CD4-positive, alpha-beta T cell treated with Interleukin-17A for 1 hour (primary cell): ENCODE measurements at regions not wholly inside any gene's neighbourhood (a gene's known extent, or its start where the extent isn't known, plus 50 kb on each side); places are given as distances from the start of the nearest gene placed in this dataset.
"Not testable (repeated sequence)": the region's sequence is repeated elsewhere in the genome, so short reads cannot be mapped to it uniquely, and the experiment has no call there.

Experiments
- DNase-seq: peaks from one replicate; pipeline ENCODE4 v3.0.0-alpha.2; 2020

DNA sequence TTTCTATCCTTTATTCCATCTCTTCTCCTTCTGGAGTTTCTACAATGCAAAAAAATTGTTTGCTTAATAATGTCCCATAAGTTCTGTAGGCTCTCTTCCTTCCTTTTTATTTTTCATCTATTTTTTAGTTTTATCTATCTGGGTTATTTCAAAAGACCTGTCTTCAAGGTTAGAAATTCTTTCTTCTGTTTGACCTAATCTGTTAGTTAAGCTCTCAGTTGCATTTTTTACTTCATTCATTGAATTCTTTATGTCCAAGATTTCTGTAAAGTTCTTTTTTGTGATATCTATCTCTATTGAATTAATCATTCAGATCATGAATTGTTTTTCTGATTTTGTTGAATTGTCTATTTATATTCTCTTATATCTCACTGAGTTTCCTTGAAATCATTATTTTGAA is 145.9 kb upstream of the TLE4 start:
- DNase-seq, result no peak

DNA sequence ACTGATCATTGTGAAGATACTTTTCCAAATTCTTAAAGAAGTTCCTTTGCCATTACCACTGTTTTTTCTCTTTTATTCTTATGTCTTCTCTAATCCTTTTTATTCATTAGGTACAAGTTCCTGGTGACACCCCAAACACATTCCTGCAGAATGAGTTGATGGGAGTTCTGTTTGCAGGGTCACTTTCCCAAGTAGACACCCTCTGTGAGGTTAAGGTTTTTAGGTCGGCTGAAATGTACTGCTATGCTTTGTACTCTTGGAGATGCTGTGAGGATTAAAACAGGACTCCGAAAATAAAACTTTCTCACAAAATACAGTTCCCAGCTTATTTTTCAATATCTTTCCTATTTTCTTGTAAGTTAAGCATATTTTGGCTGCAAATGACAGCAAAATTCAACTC is 143.3 kb upstream of the TLE4 start:
- DNase-seq, result no peak

DNA sequence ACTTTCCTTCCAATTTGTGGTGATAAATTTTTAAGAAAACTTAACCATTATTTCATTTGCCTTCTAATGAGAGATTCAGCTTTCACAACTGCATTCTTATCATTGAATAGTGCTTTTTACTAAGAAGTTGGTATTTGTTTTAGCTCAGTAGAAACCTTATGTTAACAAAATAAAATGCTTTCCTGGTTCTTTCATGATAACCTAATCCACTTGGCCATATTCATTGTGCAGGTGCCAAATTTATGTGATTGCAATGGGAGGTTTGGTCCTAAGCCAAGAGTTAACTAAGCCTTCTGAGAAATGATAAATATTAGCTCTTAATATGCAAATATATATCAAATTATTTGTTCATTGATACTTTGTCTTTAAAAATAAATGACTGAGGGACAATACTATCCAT is 141.1 kb upstream of the TLE4 start:
- DNase-seq, result no peak

DNA sequence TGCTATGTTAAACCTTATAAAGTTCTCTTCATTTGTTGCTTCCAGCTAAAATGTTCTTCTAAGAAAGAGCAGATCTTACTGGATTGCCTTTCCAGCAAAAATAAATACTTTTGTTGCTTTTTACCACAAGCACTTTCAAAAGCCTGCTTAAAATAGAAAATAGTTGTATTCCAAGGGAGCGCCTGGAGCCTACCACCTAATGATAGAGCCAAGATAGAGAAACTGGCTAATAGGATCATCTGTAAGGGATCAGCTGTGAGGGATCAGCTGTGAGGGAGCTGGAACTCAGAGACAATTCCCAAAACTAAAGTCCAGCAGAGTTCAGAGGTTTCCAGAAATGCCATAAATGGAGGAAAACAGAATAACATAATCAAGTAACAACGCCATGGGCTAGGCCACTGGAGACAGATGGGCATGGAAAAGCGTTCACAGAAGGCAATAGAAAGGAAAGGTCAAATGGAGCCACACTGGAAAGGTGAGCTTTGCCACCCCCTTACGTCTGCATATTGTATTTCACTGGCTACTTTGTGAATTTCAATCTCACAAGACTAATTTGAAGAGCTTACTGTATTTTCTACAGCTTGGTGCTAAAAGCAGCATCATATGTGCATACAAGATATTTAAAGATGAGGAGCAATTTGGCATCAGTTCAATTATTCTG is 140.6 kb upstream of the TLE4 start:
- no peak for DNase-seq

DNA sequence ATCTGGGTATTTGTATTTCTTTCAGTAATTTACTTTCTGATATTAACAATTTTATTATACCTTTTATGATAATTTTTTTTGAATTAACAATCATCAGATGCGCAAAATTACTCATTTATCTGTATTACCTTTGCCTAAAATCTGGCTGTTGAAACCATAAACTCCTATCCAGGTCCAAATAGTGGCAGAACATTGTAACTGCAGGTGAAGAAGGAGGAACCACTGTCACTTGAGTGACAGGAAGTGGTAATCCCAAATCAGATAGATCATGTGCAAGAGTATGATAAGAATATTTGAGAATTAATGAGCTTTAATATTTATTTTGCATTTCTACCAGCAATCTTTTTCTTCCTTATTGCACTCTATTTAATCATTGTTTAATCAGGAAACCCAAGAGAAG is 139.3 kb upstream of the TLE4 start:
- DNase-seq, result no peak

DNA sequence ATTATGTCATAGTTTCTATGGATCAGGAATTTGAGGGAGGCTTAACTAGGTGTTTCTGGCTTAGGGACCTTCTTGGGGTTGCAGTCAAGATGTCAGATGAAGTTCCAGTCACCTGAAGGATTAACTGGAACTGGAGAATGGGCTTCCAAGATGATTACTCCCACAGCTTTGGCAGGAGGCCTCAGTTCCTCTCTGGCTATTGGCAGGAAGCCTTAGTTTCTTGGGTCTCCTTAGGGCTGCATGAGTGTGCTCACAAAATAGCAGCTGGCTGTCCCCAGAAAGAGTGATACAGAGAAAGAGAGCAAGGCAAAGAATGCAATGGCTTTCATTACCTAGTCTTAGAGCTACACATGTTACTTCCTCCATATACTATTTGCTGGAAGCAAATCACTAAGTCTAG is 138.1 kb upstream of the TLE4 start:
- DNase-seq, result no peak

DNA sequence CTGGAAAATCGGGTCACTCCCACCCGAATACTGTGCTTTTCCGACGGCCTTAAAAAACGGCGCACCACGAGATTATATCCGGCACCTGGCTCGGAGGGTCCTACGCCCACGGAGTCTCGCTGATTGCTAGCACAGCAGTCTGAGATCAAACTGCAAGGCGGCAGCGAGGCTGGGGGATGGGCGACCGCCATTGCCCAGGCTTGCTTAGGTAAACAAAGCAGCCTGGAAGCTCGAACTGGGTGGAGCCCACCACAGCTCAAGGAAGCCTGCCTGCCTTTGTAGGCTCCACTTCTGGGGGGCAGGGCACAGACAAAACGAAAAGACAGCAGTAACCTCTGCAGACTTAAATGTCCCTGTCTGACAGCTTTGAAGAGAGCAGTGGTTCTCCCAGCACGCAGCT is 132.5 kb upstream of the TLE4 start:
- not testable (repeated sequence) for DNase-seq

DNA sequence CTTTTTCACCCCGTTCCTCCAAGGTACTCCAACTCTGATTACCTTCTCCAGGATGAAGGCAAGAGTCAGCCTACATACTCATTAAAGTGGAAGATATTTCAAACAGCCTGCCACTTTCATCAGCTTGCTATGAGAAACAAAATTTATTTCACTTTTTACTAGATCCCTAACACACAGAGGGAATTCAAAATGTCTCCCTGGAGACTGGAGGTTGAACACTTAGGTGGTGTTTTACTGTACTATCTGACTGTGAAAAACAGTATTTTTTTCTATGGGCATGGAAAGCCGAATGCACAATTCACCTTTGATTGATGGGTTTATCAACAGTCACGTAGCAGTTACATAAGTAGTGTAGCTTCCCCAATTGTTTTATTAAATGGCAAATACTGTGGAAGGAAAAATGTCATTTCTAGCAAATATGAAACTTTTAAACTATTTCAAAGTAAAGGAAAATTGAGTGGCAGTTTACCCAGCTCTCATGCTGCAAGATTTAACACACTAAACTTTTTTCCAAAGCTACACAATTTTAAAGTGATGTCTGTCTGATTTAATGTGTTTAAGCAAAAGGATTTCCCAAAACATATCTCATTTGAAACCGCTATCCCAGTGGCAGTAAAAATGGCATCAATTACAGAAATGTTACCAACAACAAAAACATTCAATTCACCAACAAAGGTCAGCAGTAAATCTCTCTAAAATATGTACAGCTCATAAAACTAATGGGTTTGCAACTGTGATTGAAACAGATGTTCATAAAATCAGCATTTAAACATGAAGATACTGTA is 125.0 kb upstream of the TLE4 start:
- no peak for DNase-seq

DNA sequence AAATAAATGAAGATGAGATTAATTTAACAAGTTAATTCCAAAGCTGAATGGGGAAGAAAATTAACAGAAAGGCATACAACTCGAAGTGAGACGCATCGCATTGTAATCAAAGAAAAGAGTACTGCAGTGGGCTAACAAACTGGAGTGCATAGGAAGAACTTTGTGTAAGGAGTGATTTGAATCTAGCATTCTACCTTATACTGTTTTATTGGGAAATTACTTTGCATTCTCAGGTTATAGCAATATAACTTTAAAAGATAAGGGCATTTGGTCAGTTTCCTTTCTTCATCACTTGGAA is 124.5 kb upstream of the TLE4 start:
- DNase-seq, result no peak

DNA sequence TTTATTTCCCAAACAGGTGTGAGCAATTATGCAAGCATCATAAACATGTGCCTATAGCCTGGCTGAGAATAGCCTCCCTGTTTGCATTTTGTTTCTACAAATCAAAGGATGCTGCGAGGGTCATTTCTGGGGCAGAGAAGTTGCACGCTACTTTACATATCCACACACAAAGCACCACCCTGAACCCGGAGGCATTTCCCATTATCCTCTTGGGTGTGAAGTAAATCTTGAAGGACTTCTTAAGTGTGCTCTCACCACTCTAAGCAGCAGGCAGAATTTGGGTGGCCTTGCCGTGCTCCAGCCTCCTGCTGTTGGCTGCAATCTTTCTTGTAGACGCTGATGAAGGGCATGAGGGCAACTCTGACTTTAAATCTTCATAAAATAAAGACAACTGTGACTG is 124.0 kb upstream of the TLE4 start:
- DNase-seq, result no peak

DNA sequence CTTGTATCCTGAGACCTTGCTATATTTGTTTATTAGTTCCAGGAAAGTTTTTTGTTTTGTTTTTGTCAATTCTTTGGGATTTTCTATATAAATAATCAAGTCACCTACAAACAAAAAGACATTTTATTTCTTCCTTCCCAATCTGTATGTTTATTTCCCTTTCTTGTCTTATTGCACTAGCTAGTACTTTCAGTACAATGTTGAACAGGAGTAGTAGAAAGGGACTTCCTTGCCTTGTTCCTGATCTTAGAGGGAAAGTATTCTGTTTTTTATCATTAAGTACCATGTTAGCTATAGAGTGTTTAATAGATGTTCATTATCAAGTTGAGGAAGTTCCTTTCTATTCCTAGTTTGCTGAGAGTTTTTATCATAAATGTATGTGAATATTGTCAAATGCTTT is 119.5 kb upstream of the TLE4 start:
- no peak for DNase-seq

DNA sequence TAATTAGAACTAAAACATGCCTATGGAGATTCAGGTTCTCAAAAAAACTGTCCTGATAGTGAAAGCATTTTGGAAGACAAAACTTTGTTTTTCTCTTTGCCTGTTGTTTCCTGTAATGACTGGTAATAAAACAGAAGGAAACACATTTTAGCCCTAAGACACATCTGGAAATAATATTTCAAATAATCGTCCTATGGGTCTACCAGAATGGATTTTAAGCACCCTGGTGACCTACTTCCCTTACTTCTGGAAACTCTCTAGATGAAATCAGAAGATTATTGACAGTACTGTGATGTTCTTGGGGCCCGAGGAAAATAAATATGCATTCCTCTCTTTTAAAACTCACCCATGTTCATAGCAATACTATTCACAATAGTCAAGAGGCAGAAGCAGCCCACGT is 110.1 kb upstream of the TLE4 start:
- no peak for DNase-seq

DNA sequence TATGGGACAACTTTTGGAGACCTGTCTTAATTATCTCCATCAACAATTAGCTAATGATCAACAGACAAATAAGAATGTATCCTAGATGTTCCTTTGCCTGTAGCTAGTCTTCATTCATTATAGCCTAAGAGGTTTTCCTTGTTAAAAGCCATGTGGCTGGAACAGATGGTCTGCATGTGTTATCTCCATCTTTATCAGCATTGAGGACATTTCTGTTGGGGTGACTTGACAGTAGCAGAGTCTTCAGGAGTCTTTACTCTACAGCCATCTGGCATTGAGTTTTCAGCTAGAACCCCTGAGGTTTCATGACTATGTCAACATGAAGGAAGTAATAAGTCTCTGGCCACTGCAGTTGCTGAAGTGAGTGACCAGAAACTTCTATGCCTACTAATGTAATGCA is 106.6 kb upstream of the TLE4 start:
- no peak for DNase-seq

DNA sequence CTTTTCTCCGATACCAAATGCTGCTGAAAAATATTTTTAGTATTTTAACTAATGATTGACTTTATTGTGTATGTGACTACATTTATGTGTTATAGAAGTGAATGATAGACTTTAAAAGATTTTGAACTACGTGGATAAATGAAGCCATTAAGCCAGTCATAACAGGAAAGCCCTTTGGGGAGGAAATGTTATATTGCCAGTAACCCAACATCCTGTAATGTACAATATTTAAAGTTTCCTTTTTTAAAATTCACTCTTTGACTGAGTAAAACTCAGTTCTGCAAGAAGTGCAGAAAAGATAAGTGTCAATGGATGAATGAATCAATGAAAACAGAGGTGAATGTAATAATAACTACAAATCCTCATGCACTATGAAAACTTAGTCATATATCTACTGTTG is 102.6 kb upstream of the TLE4 start:
- DNase-seq, result no peak

DNA sequence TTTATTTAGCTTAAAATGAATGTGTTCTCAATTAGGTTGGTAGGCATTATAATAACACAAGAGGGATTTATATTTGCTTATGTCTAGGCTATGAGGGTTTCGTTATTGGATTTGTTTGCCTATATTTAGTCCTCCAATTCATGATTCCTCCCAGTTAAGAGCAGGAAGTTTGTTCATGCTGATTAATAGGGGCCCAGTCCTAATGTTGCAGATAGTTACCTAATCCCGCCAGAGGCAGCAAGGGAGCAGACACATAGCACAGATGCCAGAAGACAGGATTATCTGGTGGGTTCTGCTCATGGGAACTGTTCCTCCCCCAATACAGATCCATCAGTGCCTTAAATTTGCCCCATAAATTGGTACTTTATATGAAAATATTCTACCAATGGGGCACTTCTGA is 100.8 kb upstream of the TLE4 start:
- no peak for DNase-seq

DNA sequence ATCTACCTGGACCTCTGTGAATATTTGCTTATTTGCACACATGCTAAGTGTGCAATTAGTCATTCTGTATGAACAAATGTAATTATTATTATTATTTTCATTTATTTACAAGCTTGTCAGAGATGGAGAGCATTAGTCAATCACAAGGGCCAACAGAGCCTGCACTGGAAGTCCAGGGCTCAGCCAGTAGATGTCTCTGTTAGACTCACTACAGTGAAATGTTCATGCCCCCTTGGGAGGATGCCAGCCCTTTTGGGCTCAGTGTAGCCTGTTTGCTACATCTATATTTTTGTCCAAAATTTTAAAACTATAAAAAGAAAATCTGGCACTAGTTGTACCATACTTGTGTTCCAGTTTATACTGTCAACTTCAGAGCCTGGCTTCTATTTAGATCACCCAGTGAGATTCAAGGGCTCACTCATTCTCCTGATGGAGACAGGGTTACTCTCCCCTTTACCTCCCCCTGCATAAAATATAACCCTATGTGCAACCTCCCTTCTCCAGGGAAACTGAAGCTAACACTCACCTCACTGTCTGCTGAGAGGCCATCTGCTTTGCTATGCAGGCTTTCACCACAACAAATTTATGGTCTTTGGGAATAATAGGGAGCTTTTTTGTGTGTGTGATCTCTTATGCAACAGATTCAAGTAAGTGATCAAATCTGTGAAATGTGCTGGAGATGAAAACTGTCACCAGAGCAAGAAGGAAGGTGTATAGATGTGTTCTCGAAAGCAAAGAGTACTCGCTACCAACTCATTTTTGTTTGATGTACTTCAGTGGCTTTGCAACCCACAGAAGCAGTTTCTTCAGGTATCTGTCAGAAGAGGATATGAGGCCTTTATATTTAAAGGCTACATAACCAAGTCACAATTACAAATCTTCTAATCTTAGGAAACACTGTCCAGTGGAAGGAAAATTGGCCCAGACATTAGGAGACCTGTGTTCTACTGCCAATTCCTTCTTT is 99.9 kb upstream of the TLE4 start:
- DNase-seq, result peak; percentile 23

DNA sequence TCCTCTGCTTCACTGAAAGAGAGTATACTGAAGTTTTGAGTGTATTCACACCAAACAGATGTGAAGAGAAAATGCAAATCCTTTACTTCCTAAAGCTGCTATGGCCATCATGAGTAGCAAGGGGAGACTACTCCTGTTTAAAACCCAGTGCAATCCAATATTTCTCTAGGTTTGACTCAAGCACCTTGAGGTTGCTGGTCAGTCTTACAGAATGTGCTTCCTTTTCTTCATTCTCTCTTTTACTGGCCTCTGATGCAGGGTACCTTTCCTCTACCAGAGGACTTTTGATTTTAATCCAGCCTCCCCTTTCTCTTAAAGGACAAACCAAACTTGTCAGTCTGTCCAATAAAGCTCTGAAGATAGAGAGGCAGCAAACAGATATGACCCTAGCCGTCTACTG is 98.1 kb upstream of the TLE4 start:
- no peak for DNase-seq

DNA sequence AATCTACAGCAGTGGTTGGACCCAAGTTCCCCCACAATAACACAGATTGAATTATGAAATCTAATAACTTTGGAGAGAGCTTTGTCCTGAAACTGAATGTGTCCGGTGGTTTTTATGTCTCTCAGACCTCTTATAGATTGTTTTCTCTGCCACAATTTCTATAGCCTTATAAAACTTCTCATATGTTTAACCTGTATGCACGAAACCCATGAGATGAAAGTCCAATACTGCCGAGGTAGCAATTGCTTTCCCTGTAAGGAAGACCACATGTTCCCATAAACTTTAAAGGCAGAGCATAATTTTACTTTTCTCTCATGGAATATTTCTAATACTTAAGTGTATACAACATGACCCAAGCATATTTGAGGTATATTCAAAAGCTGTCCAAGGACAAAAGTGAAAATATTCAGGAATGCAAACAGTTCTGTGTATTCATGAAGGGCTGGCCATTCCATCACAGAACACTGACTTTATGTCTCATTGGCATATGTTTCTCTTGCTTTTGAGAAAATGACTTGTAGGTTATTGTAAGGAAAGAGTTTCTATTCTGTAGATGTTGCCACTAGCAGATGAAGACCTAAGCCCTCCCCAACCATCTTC is 94.4 kb upstream of the TLE4 start:
- no peak for DNase-seq

DNA sequence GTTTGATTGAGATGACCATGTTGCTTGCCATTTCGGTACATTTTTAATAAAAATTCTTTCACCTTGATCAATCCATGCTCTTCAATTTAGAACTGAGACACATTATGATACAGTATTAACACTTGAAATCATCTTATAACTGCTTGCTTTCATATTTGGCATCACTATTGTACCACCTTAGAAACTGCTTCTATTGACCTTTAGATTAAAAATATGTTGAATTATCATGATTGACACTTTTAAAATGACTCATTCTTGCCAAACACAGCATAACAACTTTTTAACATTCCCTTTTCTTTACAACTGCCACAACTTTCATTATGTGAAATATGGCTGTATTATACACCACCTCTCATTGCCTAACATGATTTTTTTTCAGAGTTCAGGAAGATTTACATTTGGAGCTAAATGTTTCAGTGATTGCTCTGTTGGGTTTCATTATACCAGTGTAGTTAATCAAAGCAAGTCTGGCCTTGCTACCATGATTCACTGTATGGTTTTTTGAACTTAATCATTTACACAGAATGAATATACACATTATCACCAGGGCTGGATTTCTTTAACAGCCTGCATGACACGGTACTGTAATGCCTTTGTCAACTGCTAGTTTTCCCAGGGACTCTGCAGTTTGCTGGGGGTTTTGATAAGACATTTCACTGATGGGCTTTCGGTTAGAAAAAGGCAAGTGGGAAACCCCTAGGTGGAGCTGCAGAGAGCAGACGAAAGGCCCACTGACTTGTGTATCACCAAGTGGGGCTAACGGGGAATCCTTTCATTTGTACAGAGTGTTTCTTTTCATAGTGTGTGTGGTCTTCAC is 93.6 kb upstream of the TLE4 start:
- DNase-seq, result peak; percentile 34

DNA sequence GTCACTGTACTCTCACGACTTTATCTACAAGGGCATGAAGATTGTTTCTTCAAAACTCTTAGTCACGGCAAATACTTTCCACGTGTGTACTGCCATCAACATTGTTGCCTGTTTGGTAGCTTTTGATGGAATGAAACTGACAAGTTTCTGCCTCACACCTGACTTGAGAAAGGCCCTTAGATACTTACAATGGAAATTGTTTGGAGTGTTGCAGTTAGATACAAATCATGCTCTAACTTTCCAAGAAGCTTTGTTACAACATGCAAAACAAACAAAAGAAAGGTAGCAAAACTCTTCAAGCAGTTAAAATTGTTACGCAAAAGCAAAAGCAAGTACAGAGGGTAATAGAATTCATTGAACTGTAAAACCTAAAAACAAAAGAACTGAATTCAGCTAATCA is 91.1 kb upstream of the TLE4 start:
- no peak for DNase-seq

DNA sequence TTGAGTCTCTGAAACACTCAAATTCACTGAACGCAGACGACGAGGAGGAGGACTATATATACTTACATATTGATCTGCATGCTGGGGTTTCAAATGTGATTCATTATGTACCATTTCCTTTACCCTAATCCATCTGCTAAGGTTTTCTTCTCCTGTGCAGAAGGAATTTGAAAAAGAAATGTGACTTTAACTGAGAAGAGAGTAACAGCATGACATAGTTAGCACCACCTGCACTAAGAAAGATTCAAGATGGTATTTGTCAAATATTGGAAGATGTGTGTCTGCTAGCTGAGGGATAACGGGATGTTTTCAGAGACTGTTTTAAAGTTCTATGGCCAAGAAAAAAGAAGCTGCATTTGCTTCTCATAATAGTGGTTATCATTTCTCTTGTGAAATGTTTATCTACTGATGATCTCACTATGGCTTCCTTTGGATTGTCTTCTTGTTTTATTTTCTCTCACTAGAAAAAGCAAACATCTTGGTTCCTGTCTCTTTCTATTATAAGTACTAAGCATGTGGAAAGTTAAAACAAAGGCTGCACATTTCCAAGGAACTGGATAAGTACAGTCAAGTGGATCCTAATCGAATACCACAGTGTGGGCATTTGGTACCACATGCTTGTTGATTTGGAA is 89.8 kb upstream of the TLE4 start:
- no peak for DNase-seq

DNA sequence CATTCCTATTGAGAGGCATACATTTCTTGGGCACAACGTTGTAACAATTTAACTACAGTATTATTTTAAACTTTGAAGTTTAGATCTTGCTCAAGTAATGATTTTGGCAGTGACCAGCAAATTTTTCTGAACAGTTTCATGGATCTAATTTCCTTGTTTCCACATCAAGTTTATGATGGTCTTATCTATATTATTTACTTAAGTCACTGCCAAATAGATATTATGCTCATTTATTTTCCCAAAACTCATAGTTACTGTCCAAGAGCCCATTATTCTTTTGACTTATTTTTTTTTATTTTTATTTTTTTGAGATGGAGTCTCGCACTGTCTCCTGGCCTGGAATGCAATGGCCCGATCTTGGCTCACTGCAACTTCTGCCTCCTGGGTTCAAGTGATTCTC is 86.5 kb upstream of the TLE4 start:
- no peak for DNase-seq
